B cell (primary cell): ENCODE measurements at regions not wholly inside any gene's neighbourhood (a gene's known extent, or its start where the extent isn't known, plus 50 kb on each side); places are given as distances from the start of the nearest gene placed in this dataset.

Experiments
- EZH2 ChIP-seq: IDR thresholded peaks from 2 replicates; pipeline ENCODE4 v1.6.1; 2012; ENCODE audit warnings: borderline replicate concordance, low read depth, mild to moderate bottlenecking, moderate library complexity, low read length; ENCODE audit not compliant: insufficient read depth, poor library complexity, severe bottlenecking
- TF ChIP-seq, protein P1 (sequence below): fragments of 200-600 bp; IDR thresholded peaks from one replicate; pipeline ENCODE4 v1.8.0; 2022; ENCODE audit warnings: antibody characterized with exemption, mild to moderate bottlenecking

DNA sequence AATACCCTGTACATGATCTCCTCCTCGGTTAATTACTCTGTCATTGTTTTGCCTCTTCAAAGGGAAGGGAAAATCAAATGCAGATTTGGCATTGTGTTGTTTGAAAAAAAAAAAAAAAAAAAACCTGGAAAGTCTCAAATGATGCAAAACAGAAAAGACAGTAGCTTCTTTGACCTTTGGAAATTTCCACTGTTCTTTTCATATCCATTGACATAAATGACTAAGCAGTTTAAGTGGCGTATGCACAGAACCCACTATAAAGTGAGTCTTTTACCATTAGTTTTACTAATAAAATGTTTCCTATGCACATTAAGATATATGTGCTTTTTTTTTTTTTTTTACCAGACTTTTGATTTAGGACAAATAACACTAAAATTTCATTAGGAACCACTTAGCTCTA lies 704.3 kb downstream of the TFAP2A start:
- TF ChIP-seq, protein P1, sequence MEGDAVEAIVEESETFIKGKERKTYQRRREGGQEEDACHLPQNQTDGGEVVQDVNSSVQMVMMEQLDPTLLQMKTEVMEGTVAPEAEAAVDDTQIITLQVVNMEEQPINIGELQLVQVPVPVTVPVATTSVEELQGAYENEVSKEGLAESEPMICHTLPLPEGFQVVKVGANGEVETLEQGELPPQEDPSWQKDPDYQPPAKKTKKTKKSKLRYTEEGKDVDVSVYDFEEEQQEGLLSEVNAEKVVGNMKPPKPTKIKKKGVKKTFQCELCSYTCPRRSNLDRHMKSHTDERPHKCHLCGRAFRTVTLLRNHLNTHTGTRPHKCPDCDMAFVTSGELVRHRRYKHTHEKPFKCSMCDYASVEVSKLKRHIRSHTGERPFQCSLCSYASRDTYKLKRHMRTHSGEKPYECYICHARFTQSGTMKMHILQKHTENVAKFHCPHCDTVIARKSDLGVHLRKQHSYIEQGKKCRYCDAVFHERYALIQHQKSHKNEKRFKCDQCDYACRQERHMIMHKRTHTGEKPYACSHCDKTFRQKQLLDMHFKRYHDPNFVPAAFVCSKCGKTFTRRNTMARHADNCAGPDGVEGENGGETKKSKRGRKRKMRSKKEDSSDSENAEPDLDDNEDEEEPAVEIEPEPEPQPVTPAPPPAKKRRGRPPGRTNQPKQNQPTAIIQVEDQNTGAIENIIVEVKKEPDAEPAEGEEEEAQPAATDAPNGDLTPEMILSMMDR, result no peak
- no peak for TF ChIP-seq EZH2
